HCT116 (cell line): ENCODE measurements at regions not wholly inside any gene's neighbourhood (a gene's known extent, or its start where the extent isn't known, plus 50 kb on each side); places are given as distances from the start of the nearest gene placed in this dataset.

Source experiments
- ATAC-seq: fragments of 200-7000 bp; cut with Tn5 transposase; 2 replicates; pipeline ENCODE4 v1.9.1; 2020; ENCODE audit warnings: mild to moderate bottlenecking, moderate library complexity
- BruUV-seq: library from RNA; stranded (reverse); fragments of 400-500 nt; replicated peaks from 2 replicates; lab custom pipeline; 2021; lab: Mats Ljungman, UMichigan
- CTCF ChIA-PET: fragments of 300-600 bp; sonication (Branson Sonifier 250); formaldehyde crosslinking; loops from one replicate; lab custom pipeline; 2021; ENCODE audit warnings: antibody characterized with exemption; lab: Charles Lee
- POLR2A ChIA-PET: fragments of 300-600, 350-600 bp; sonication (Branson Sonifier 250); formaldehyde crosslinking; loops from one replicate; lab custom pipeline; 2021; ENCODE audit warnings: antibody characterized with exemption; lab: Charles Lee
- RAD21 ChIA-PET, 2 experiments: fragments of 300-600 bp; sonication (Branson Sonifier 250); formaldehyde crosslinking; loops; one replicate each; lab custom pipeline; 2023; ENCODE audit warnings: low total read pairs in 2 of 2; ENCODE audit not compliant: uncharacterized antibody in 2 of 2, unreplicated experiment in 2 of 2, low non-redundant PET in 1 of 2; lab: Charles Lee
- DNase-seq: peaks from one replicate; pipeline ENCODE4 v3.0.0-alpha.2; 2010; ENCODE audit warnings: low read depth, low spot score
- H2AFZ ChIP-seq: fragments of 200-600 bp; shearing (Covaris generic), sonication (generic); 2 replicates; pipeline ENCODE4 v1.6.1; 2017; ENCODE audit warnings: low read depth, mixed run types, mixed read lengths, antibody characterized with exemption, low read length; ENCODE audit not compliant: poor library complexity, severe bottlenecking
- H3K27ac ChIP-seq: 2 replicates; pipeline ENCODE4 v1.5.1; 2012; ENCODE audit warnings: low read depth, low read length
- H3K27me3 ChIP-seq: fragments of 200-600 bp; sonication (generic); 2 replicates; pipeline ENCODE4 v1.6.1; 2016; ENCODE audit warnings: mixed run types, low read length, mixed read lengths; ENCODE audit not compliant: insufficient read depth
- H3K36me3 ChIP-seq, 2 experiments: fragments of 200-500 bp in 1 of 2; fragments of 200-600 bp in 1 of 2; sonication (Bioruptor generic) in 1 of 2; sonication (generic) in 1 of 2; 2 replicates each; pipeline versions ENCODE4 v1.5.1 to v1.6.1; 2014 to 2016; ENCODE audit warnings: low read length in 2 of 2, inconsistent platforms in 1 of 2, mixed read lengths in 1 of 2, mixed run types in 1 of 2; ENCODE audit not compliant: insufficient read depth in 2 of 2, control insufficient read depth in 1 of 2
- H3K4me1 ChIP-seq, 2 experiments: fragments of 200-600 bp in 1 of 2; sonication (generic) in 1 of 2; 2 replicates each; pipeline versions ENCODE4 v1.5.1 to v1.6.1; 2012 to 2017; ENCODE audit warnings: low read length in 2 of 2, inconsistent platforms in 1 of 2, mild to moderate bottlenecking in 1 of 2, mixed read lengths in 1 of 2, mixed run types in 1 of 2, moderate library complexity in 1 of 2; ENCODE audit not compliant: insufficient read depth in 2 of 2, control insufficient read depth in 1 of 2
- H3K4me2 ChIP-seq: fragments of 200-600 bp; sonication (generic); 2 replicates; pipeline ENCODE4 v1.6.1; 2017; ENCODE audit warnings: mixed run types, low read length, mixed read lengths
- H3K4me3 ChIP-seq, 2 experiments: fragments of 200-600 bp in 1 of 2; sonication (generic) in 1 of 2; replicated peaks in 1 of 2; 2 replicates each; pipeline ENCODE4 v1.5.1; 2011 to 2016; ENCODE audit warnings: low read length in 2 of 2, control low read depth in 1 of 2, low read depth in 1 of 2, mild to moderate bottlenecking in 1 of 2, mixed read lengths in 1 of 2, mixed run types in 1 of 2
- H3K79me2 ChIP-seq: fragments of 200-600 bp; sonication (generic); 2 replicates; pipeline ENCODE4 v1.6.1; 2017; ENCODE audit warnings: mild to moderate bottlenecking, mixed run types, low read length, moderate library complexity, mixed read lengths; ENCODE audit not compliant: insufficient read depth
- H3K9ac ChIP-seq: fragments of 200-600 bp; sonication (generic); 2 replicates; pipeline ENCODE4 v1.6.1; 2016; ENCODE audit warnings: low read length, mixed read lengths
- H3K9me2 ChIP-seq: fragments of 200-600 bp; sonication (generic), shearing (Covaris generic); 2 replicates; pipeline ENCODE4 v1.6.1; 2017; ENCODE audit warnings: mixed run types, mild to moderate bottlenecking, moderate library complexity; ENCODE audit not compliant: insufficient read depth
- H3K9me3 ChIP-seq, 2 experiments: fragments of 200-500 bp in 1 of 2; fragments of 200-600 bp in 1 of 2; sonication (Bioruptor generic) in 1 of 2; sonication (generic) in 1 of 2; 2 replicates each; pipeline ENCODE4 v1.6.1; 2014 to 2017; ENCODE audit warnings: low read length in 2 of 2, mixed read lengths in 2 of 2, inconsistent platforms in 1 of 2, low read depth in 1 of 2, mild to moderate bottlenecking in 1 of 2, mixed run types in 1 of 2, moderate library complexity in 1 of 2; ENCODE audit not compliant: control insufficient read depth in 1 of 2, insufficient read depth in 1 of 2
- H4K20me1 ChIP-seq: fragments of 200-600 bp; sonication (generic), shearing (Covaris generic); 2 replicates; pipeline ENCODE4 v1.6.1; 2017; ENCODE audit warnings: mixed run types, mild to moderate bottlenecking, moderate library complexity; ENCODE audit not compliant: insufficient read depth
- ELF1 ChIP-seq: IDR thresholded peaks from 2 replicates; pipeline ENCODE4 v1.6.1; 2012; ENCODE audit warnings: low read depth, borderline replicate concordance
- JUND ChIP-seq: IDR thresholded peaks from 2 replicates; pipeline ENCODE4 v1.6.1; 2012
- SIN3A ChIP-seq: IDR thresholded peaks from 2 replicates; pipeline ENCODE4 v1.6.1; 2012; ENCODE audit warnings: low read depth
- TCF7L2 ChIP-seq: IDR thresholded peaks from 2 replicates; pipeline ENCODE4 v1.7.0; 2011; ENCODE audit warnings: borderline replicate concordance, inconsistent platforms; ENCODE audit not compliant: insufficient read depth, insufficient read length; ENCODE audit errors: extremely low read depth
- ZFX ChIP-seq: fragments of 450-650 bp; IDR thresholded peaks from 2 replicates; pipeline ENCODE4 v1.6.1; 2017
- ZNF274 ChIP-seq: fragments of 200-500 bp; sonication (Bioruptor generic); IDR thresholded peaks from 2 replicates; pipeline ENCODE4 v1.6.1; 2014; ENCODE audit warnings: mild to moderate bottlenecking, low read depth, low read length, inconsistent platforms
- intact Hi-C: fragments of 100-400 bp; cut with micrococcal nuclease; formaldehyde crosslinking; loops from 2 replicates; pipeline ENCODE4 v1.10.0; 2022
- TF ChIP-seq, protein P1 (sequence below): IDR thresholded peaks from 2 replicates; pipeline ENCODE4 v1.6.1; 2012; ENCODE audit warnings: low read depth

- RAD21 ChIA-PET = no interaction called here
- BruUV-seq = no TSS peak
- Histone ChIP-seq H3K27ac (no peak overlapping the region), H3K4me3 (no peak overlapping the region), H3K9ac (no peak overlapping the region), H3K9me2 (no peaks in the 10 kb centered on the region), H3K4me1 (no peaks in the 10 kb centered on the region), H3K36me3 (no peaks in the 10 kb centered on the region), H2AFZ (no peak overlapping the region), H4K20me1 (no peaks in the 10 kb centered on the region), H3K27me3 (no peaks in the 10 kb centered on the region), H3K79me2 (no peaks in the 10 kb centered on the region), H3K4me2 (no peak overlapping the region), H3K9me3 (no peaks in the 10 kb centered on the region)
- intact Hi-C loops = no loop called here
- no peak for ATAC-seq
- no peak for TF ChIP-seq ZNF274
- TF ChIP-seq ELF1 = no peak
- TF ChIP-seq ZFX = no peak
- TF ChIP-seq, protein P1, sequence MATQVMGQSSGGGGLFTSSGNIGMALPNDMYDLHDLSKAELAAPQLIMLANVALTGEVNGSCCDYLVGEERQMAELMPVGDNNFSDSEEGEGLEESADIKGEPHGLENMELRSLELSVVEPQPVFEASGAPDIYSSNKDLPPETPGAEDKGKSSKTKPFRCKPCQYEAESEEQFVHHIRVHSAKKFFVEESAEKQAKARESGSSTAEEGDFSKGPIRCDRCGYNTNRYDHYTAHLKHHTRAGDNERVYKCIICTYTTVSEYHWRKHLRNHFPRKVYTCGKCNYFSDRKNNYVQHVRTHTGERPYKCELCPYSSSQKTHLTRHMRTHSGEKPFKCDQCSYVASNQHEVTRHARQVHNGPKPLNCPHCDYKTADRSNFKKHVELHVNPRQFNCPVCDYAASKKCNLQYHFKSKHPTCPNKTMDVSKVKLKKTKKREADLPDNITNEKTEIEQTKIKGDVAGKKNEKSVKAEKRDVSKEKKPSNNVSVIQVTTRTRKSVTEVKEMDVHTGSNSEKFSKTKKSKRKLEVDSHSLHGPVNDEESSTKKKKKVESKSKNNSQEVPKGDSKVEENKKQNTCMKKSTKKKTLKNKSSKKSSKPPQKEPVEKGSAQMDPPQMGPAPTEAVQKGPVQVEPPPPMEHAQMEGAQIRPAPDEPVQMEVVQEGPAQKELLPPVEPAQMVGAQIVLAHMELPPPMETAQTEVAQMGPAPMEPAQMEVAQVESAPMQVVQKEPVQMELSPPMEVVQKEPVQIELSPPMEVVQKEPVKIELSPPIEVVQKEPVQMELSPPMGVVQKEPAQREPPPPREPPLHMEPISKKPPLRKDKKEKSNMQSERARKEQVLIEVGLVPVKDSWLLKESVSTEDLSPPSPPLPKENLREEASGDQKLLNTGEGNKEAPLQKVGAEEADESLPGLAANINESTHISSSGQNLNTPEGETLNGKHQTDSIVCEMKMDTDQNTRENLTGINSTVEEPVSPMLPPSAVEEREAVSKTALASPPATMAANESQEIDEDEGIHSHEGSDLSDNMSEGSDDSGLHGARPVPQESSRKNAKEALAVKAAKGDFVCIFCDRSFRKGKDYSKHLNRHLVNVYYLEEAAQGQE = no peak
- no peak for TF ChIP-seq TCF7L2
- TF ChIP-seq SIN3A = no peak
- TF ChIP-seq JUND = no peak
- POLR2A ChIA-PET = no interaction called here
- CTCF ChIA-PET = interaction anchor here (1.1 kb wide), 1 partner anchor 12 kb away, joined by 3 read pairs; no protein-coding TSS in a partner anchor
- DNase-seq = no peak
These were observed 147.5 kb downstream of the KCNJ12 start for GRCh38 chr17:21523497-21524210.
